ENCODE measurements at regions not wholly inside any gene's neighbourhood (a gene's known extent, or its start where the extent isn't known, plus 50 kb on each side); places are given as distances from the start of the nearest gene placed in this dataset.

- TF ChIP-seq CTCF (IDR thresholded peaks at IDR 0.05) (no peak), POLR2A (IDR thresholded peaks at IDR 0.05) (no peak)
These were observed 327.5 kb upstream of the FRG1 start for GRCh38 chr4:189613207-189613606.

All from thyroid gland (tissue), 4 donors.